Fibroblast of lung (primary cell): ENCODE measurements at regions not wholly inside any gene's neighbourhood (a gene's known extent, or its start where the extent isn't known, plus 50 kb on each side); places are given as distances from the start of the nearest gene placed in this dataset.

Experiments
- DNase-seq, 2 donors: peaks; one replicate each; pipeline versions ENCODE4 v3.0.0 to v3.0.0-alpha.2; 2010; ENCODE audit warnings: low read depth in 2 of 2
- H2AFZ ChIP-seq: 2 replicates; pipeline ENCODE4 v1.5.1; 2012; ENCODE audit warnings: low read length, control low read depth, inconsistent platforms
- H3K27ac ChIP-seq: 2 replicates; pipeline ENCODE4 v1.5.1; 2011; ENCODE audit warnings: low read length, control low read depth; ENCODE audit not compliant: insufficient read depth
- H3K27me3 ChIP-seq: 2 replicates; pipeline ENCODE4 v1.5.1; 2011; ENCODE audit warnings: mild to moderate bottlenecking, low read length; ENCODE audit not compliant: control insufficient read depth, insufficient read depth
- H3K36me3 ChIP-seq: 2 replicates; pipeline ENCODE4 v1.5.1; 2011; ENCODE audit warnings: low read length; ENCODE audit not compliant: control insufficient read depth, insufficient read depth
- H3K4me1 ChIP-seq: 2 replicates; pipeline ENCODE4 v1.5.1; 2011; ENCODE audit warnings: low read length; ENCODE audit not compliant: control insufficient read depth, insufficient read depth; ENCODE audit errors: extremely low read depth
- H3K4me2 ChIP-seq: 2 replicates; pipeline ENCODE4 v1.5.1; 2011; ENCODE audit warnings: low read length, control low read depth; ENCODE audit not compliant: insufficient read depth; ENCODE audit errors: extremely low read depth
- H3K4me3 ChIP-seq, 4 experiments: fragments of 200-600 bp in 1 of 4; sonication (generic) in 1 of 4; replicated peaks in 1 of 4; 2 replicates each; pipeline ENCODE4 v1.5.1; 2011 to 2016; ENCODE audit warnings: low read length in 4 of 4, low read depth in 3 of 4, mild to moderate bottlenecking in 3 of 4, control low read depth in 2 of 4, inconsistent platforms in 1 of 4, mixed read lengths in 1 of 4; ENCODE audit not compliant: insufficient read depth in 1 of 4; ENCODE audit errors: control extremely low read depth in 1 of 4
- H3K79me2 ChIP-seq: 2 replicates; pipeline ENCODE4 v1.5.1; 2012; ENCODE audit warnings: mild to moderate bottlenecking, low read length, inconsistent platforms; ENCODE audit not compliant: control insufficient read depth, insufficient read depth
- H3K9ac ChIP-seq: 2 replicates; pipeline ENCODE4 v1.5.1; 2011; ENCODE audit warnings: mild to moderate bottlenecking, low read length, control low read depth; ENCODE audit not compliant: insufficient read depth
- H3K9me3 ChIP-seq: 2 replicates; pipeline ENCODE4 v1.5.1; 2012; ENCODE audit warnings: low read depth, low read length; ENCODE audit not compliant: control insufficient read depth, insufficient read depth
- H4K20me1 ChIP-seq: 2 replicates; pipeline ENCODE4 v1.5.1; 2011; ENCODE audit warnings: low read length; ENCODE audit not compliant: control insufficient read depth, insufficient read depth; ENCODE audit errors: extremely low read depth
- CTCF ChIP-seq, 2 donors: IDR thresholded peaks in 1 of 2; conservative IDR thresholded peaks in 1 of 2; 1 replicate in 1 of 2; 2 replicates in 1 of 2; pipeline ENCODE4 v1.5.1; 2011 to 2012; ENCODE audit warnings: low read length in 2 of 2, control low read depth in 1 of 2, inconsistent platforms in 1 of 2, low read depth in 1 of 2, mild to moderate bottlenecking in 1 of 2
- EZH2 ChIP-seq: IDR thresholded peaks from 2 replicates; pipeline ENCODE4 v1.5.1; 2012; ENCODE audit warnings: low read length, control low read depth, mild to moderate bottlenecking; ENCODE audit errors: missing control alignments

GRCh38 chr3:94269763-94270162 is 206.9 kb downstream of the NSUN3 start:
- no peaks in the 10 kb centered on the region for H3K27me3 ChIP-seq
- DNase-seq = peak in 1 of 2 donors; percentile 60
- TF ChIP-seq EZH2 = no peak
- H3K4me1 ChIP-seq = no peaks in the 10 kb centered on the region
- H4K20me1 ChIP-seq = no peaks in the 10 kb centered on the region
- H3K36me3 ChIP-seq = no peaks in the 10 kb centered on the region
- H2AFZ ChIP-seq = no peak overlapping the region
- H3K9ac ChIP-seq = no peak overlapping the region
- H3K79me2 ChIP-seq = no peaks in the 10 kb centered on the region
- H3K9me3 ChIP-seq = no peaks in the 10 kb centered on the region
- H3K4me3 ChIP-seq = no peak overlapping the region
- no peak overlapping the region for H3K27ac ChIP-seq
- no peak overlapping the region for H3K4me2 ChIP-seq

DNA sequence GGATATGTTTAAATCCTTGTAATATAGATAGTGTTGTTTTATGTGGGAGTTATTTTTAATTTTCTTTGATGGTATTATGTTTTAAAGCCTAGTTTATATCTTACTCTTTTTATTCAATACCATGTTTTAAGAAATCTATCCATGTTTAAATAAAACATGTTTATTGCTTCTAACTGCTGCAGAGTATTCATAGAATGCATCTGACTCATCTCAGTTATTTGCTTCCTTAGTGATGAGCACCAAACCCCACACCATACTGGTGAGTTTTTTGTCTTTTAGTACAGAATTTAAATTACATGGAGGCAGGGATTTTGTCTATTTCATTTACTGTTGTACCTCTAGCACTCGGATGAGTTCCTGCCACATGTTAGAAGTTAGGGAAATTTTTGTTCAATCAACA is 209.2 kb downstream of the NSUN3 start:
- H2AFZ ChIP-seq = no peak overlapping the region
- no peaks in the 10 kb centered on the region for H4K20me1 ChIP-seq
- H3K9ac ChIP-seq = no peak overlapping the region
- H3K36me3 ChIP-seq = no peaks in the 10 kb centered on the region
- H3K27me3 ChIP-seq = no peaks in the 10 kb centered on the region
- no peaks in the 10 kb centered on the region for H3K4me1 ChIP-seq
- DNase-seq = peak in 1 of 2 donors; percentile 27
- no peak overlapping the region for H3K4me2 ChIP-seq
- TF ChIP-seq EZH2 (no peak), CTCF (conservative IDR thresholded peaks at IDR 0.05 in 1 of 2, IDR thresholded peaks at IDR 0.05 in 1 of 2; ENCODE audit: low read depth in 1 of 2, low read length in 2 of 2) (no peak)
- H3K4me3 ChIP-seq = no peak overlapping the region
- H3K27ac ChIP-seq = no peak overlapping the region
- no peaks in the 10 kb centered on the region for H3K79me2 ChIP-seq
- H3K9me3 ChIP-seq = no peaks in the 10 kb centered on the region

DNA sequence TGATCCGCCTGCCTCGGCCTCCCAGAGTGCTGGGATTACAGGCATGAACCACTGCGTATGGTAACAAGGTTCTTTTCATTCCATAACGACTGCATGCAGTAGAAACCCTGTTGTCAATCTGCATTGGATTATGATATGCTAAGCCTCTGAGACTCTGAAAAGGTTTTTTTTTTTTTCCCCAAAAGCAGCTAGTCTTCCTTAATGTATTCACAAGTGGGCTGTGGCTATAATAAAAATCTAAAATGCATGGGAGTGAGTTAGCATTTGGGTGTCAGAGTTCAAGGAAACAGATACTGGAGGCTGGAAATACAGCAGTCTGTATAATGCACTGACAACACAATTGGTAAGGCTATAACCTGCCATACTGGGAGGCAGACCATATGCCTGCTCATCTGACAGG is 218.1 kb downstream of the NSUN3 start:
- Histone ChIP-seq H3K4me3 (no peak overlapping the region), H4K20me1 (no peaks in the 10 kb centered on the region), H3K27ac (no peak overlapping the region), H3K27me3 (no peaks in the 10 kb centered on the region), H3K9me3 (no peaks in the 10 kb centered on the region), H3K79me2 (no peaks in the 10 kb centered on the region), H3K36me3 (no peaks in the 10 kb centered on the region), H3K9ac (no peak overlapping the region), H3K4me1 (no peaks in the 10 kb centered on the region), H3K4me2 (no peak overlapping the region), H2AFZ (no peak overlapping the region)
- TF ChIP-seq CTCF (conservative IDR thresholded peaks at IDR 0.05 in 1 of 2, IDR thresholded peaks at IDR 0.05 in 1 of 2; ENCODE audit: low read depth in 1 of 2, low read length in 2 of 2) (no peak), EZH2 (no peak)
- DNase-seq = no peak
